ENCODE measurements at regions not wholly inside any gene's neighbourhood (a gene's known extent, or its start where the extent isn't known, plus 50 kb on each side); places are given as distances from the start of the nearest gene placed in this dataset.
A peak's percentile ranks its signal among the peaks of the same experiment; 100 is the strongest.
"Not testable (repeated sequence)": the region's sequence is repeated elsewhere in the genome, so short reads cannot be mapped to it uniquely, and the experiment has no call there.

GRCh38 chr1:170414989-170415709 lies 116.8 kb upstream of the GORAB start:
- TF ChIP-seq CTCF (IDR thresholded peaks at IDR 0.05; ENCODE audit: low read depth, low read length), result no peak
- no peak overlapping the region for H3K4me3 ChIP-seq
- H3K4me1 ChIP-seq (ENCODE audit: low read depth), result no peaks in the 10 kb centered on the region
- H3K36me3 ChIP-seq, result no peaks in the 10 kb centered on the region
- H3K27me3 ChIP-seq, result no peaks in the 10 kb centered on the region
- DNase-seq (ENCODE audit: low read depth in 1 of 2, low spot score in 1 of 2), result peak in 1 of 2 donors; percentile 21
- H3K27ac ChIP-seq, result no peak overlapping the region
- no peaks in the 10 kb centered on the region for H3K9me3 ChIP-seq (ENCODE audit: low read depth)

DNA sequence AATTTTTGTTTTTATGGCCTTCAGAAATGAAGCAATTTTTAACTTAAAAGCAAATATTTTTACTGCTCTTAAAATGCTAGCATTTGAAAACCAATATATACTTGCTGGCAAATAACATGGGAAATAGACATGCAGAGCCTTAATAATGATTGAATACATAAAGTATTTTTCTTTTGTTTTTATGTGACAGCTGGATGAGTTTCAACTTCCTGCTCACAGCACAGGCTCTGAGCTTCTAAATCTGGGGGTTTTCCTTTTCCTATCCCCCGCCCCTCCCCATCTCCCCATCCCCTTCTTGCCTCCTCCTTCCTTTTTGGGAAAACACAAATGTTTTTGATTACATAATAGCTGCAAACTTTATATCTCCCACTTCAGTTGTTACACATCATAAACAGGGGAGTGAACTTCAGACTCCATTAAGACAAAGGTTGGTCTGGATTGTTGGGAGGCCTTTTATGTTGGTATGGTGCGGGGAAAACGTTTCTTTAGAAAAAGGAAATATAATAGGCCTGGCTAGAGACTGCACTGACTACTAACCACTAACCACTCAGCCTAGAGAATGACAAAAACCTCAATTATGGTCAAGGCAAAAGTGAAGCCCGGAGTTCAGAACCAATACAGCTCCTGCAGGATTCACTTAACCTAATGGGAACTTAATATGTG lies 116.1 kb upstream of the GORAB start:
- Histone ChIP-seq H3K9me3 (ENCODE audit: low read depth) (no peaks in the 10 kb centered on the region), H3K4me3 (no peak overlapping the region), H3K4me1 (ENCODE audit: low read depth) (no peaks in the 10 kb centered on the region), H3K27me3 (no peaks in the 10 kb centered on the region), H3K36me3 (no peaks in the 10 kb centered on the region), H3K27ac (no peak overlapping the region)
- peak in 1 of 2 donors; percentile 33 for DNase-seq (ENCODE audit: low read depth in 1 of 2, low spot score in 1 of 2)
- no peak for TF ChIP-seq CTCF (IDR thresholded peaks at IDR 0.05; ENCODE audit: low read depth, low read length)

- no peak for TF ChIP-seq CTCF (IDR thresholded peaks at IDR 0.05; ENCODE audit: low read depth, low read length)
These were observed 107.6 kb upstream of the GORAB start for GRCh38 chr1:170424346-170424745.

DNA sequence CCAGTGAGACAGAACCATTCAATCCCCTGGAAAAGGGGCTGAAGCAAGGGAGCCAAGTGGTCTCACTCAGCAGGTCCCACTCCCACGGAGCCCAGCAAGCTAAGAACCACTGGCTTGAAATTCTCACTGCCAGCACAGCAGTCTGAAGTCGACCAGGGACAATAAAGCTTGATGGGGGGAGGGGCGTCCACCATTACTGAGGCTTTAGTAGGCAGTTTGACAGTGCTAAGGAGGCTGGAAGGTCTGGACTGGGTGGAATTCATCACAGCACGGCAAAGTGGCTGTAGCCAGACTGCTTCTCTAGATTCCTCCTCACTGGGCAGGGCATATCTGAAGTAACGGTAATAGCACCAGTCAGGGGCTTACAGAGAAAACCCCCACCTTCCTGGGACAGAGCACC lies 105.4 kb upstream of the GORAB start:
- no peak for TF ChIP-seq CTCF (IDR thresholded peaks at IDR 0.05; ENCODE audit: low read depth, low read length)
- Histone ChIP-seq H3K4me1 (ENCODE audit: low read depth) (no peaks in the 10 kb centered on the region), H3K4me3 (no peak overlapping the region), H3K27me3 (no peaks in the 10 kb centered on the region), H3K36me3 (no peaks in the 10 kb centered on the region), H3K9me3 (ENCODE audit: low read depth) (no peaks in the 10 kb centered on the region), H3K27ac (no peak overlapping the region)
- peak in 1 of 2 donors; percentile 28 for DNase-seq (ENCODE audit: low read depth in 1 of 2, low spot score in 1 of 2)

More at GRCh38 chr1:170424346-170424745, 107.6 kb upstream of the GORAB start:
- Histone ChIP-seq H3K36me3 (no peaks in the 10 kb centered on the region), H3K9me3 (ENCODE audit: low read depth) (no peaks in the 10 kb centered on the region), H3K4me3 (no peak overlapping the region), H3K27me3 (no peaks in the 10 kb centered on the region), H3K4me1 (ENCODE audit: low read depth) (no peaks in the 10 kb centered on the region), H3K27ac (no peak overlapping the region)
- no peak for DNase-seq (ENCODE audit: low read depth in 1 of 2, low spot score in 1 of 2)

DNA sequence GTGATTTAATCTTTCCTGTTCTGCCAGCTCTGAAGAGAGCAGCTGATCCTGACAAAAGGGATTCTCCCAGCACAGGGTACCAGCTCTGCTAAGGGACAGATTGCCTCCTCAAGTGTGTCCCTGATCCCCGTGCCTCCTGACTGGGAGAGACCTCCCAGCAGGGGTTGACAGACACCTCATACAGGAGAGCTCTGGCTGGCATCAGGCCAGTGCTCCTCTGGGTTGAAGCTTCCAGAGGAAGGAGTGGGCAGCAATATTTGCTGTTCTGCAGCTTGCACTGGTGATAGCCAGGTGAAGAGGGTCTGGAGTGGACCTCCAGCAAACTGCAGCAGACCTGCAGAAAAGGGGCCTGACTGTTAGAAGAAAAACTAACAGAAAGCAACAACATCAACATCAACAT lies 105.0 kb upstream of the GORAB start:
- peak in 1 of 2 donors; percentile 22 for DNase-seq (ENCODE audit: low read depth in 1 of 2, low spot score in 1 of 2)
- not testable (repeated sequence) for H3K9me3 ChIP-seq (ENCODE audit: low read depth); H3K27ac ChIP-seq; H3K27me3 ChIP-seq; H3K4me3 ChIP-seq; H3K4me1 ChIP-seq (ENCODE audit: low read depth); H3K36me3 ChIP-seq

DNA sequence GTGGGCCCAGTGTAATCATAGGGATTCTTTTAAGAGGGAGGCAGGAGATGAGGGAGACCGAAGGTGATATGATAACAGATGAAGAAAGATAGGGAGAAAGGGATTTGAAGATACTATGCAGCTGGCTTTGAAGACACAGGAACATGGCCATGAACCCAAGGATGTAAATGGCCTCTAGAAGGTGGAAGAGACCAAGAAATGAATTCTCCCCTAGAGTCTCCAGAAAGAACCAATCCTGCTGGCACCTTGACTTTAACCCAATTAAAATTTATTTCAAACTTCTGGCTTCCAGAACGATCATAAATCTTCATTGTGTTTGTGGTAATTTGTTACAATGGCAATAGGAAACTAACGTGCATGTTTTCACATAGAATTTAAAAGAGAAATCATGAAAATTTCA lies 95.0 kb upstream of the GORAB start:
- peak; percentile 6 for TF ChIP-seq CTCF (IDR thresholded peaks at IDR 0.05; ENCODE audit: low read depth, low read length)
- H3K9me3 ChIP-seq (ENCODE audit: low read depth), result no peaks in the 10 kb centered on the region
- H3K27ac ChIP-seq, result no peak overlapping the region
- H3K4me1 ChIP-seq (ENCODE audit: low read depth), result no peaks in the 10 kb centered on the region
- H3K4me3 ChIP-seq, result no peak overlapping the region
- DNase-seq (ENCODE audit: low read depth in 1 of 2, low spot score in 1 of 2), result no peak
- H3K27me3 ChIP-seq, result no peaks in the 10 kb centered on the region
- H3K36me3 ChIP-seq, result no peaks in the 10 kb centered on the region

All from cardiac muscle cell (in vitro differentiated cells and primary cell).